ENCODE measurements at regions not wholly inside any gene's neighbourhood (a gene's known extent, or its start where the extent isn't known, plus 50 kb on each side); places are given as distances from the start of the nearest gene placed in this dataset.
A peak's percentile ranks its signal among the peaks of the same experiment; 100 is the strongest.

DNA sequence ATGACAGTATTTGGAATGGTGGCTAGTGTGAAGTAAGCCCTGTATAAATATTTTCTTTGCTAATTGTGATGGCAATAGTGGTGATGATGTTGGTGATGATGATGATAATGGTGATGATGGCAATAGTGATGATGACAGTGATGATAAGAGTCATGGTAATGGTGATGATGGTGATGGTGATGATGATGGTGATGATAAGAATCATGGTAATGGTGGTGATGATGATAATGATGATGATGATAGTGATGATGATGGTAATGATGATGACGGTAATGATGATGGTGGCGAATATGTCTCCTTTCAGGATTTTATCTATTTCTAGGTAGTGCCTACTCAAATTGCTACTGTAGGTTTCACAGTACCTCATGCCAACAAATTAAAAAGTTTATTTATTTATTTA lies 205.4 kb downstream of the GALR1 start:
- TF ChIP-seq ATF7 (IDR thresholded peaks at IDR 0.05) (0 out of 2 replicates have a peak, but pooled peaks have one; percentile 26), ATF7 (CRISPR knock-in tag; IDR thresholded peaks at IDR 0.05) (no peak), ZBTB7B (CRISPR knock-in tag; IDR thresholded peaks at IDR 0.05) (no peak), KDM1A (CRISPR knock-in tag; IDR thresholded peaks at IDR 0.05) (no peak), CREB1 (IDR thresholded peaks at IDR 0.05) (peak; percentile 96), CREB1 (CRISPR knock-in tag; IDR thresholded peaks at IDR 0.05) (no peak)
- TF ChIP-seq, protein P1, sequence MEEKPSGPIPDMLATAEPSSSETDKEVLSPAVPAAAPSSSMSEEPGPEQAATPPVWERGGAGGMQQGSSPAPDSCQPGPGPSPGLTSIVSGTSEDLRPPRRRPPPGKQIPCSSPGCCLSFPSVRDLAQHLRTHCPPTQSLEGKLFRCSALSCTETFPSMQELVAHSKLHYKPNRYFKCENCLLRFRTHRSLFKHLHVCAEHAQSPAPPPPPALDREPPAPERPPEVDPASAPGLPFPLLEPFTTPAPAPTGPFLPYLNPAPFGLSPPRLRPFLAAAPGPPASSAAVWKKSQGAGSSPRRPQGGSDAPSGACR (CRISPR knock-in tag; IDR thresholded peaks at IDR 0.05): no peak
- intact Hi-C loops (cut with micrococcal nuclease; ENCODE audit: unreplicated experiment): no loop called here
- Histone ChIP-seq H3K9ac (ENCODE audit: insufficient read depth, low read depth, low read length) (no peak overlapping the region), H3K27me3 (ENCODE audit: control insufficient read depth in 1 of 2, insufficient read depth in 2 of 2, low read length in 2 of 2) (no peaks in the 10 kb centered on the region; a peak in 1 of 5 replicates), H3K9me3 (ENCODE audit: low read length) (no peaks in the 10 kb centered on the region), H3K4me1 (ENCODE audit: insufficient read depth, low read length) (no peaks in the 10 kb centered on the region), H3K36me3 (replicated peaks in 1 of 2; ENCODE audit: control insufficient read depth in 1 of 2, insufficient read depth in 2 of 2, low read length in 2 of 2) (no peaks in the 10 kb centered on the region), H2AFZ (ENCODE audit: low read length) (no peak overlapping the region), H4K20me1 (ENCODE audit: insufficient read depth, low read length) (no peaks in the 10 kb centered on the region), H3K27ac (ENCODE audit: extremely low read length, insufficient read depth, low read length) (no peak overlapping the region), H3K4me3 (replicated peaks in 1 of 3; ENCODE audit: insufficient read depth in 1 of 3, low read depth in 2 of 3, low read length in 3 of 3) (no peak overlapping the region), H3K4me2 (ENCODE audit: low read depth, low read length) (no peak overlapping the region), H3K79me2 (ENCODE audit: insufficient read depth, low read length) (no peaks in the 10 kb centered on the region)
- ChIA-PET CTCF (ENCODE audit: low intra/inter-chr PET ratio, low total read pairs) (no interaction called here), POLR2A (no interaction called here)
- BruUV-seq (replicated peaks): no TSS peak
- FAIRE-seq: no peak
- ATAC-seq: no peak
- in situ Hi-C loops (cut with HindIII; ENCODE audit: extremely low pct_ligation_motif_present, low pct_unique_long_range_greater_than_20kb): no loop called here
- DNase-seq (ENCODE audit: low spot score): no peak
- 47% methylated on average over 2 of the region's 2 CpGs for WGBS (ENCODE audit: low lambda C conversion rate)

DNA sequence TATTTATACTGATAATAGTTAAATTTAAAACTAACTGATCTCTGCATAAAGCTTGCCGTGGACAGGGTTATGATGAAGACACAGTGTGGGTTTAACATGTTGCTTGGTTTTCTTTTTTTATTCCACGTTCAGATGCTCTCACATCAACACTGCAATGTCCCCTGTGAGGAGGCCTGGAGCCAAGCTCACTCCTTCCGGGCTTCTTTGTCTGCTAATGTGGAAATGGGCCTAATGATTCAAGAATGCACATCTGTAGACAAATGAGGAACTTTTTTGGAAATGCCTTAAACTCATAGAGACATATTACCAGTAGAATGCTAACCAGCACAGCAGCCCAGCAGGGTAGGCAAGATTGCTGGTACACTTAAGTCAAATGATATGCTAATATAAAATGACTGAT lies 208.0 kb downstream of the GALR1 start:
- ChIA-PET CTCF (ENCODE audit: low intra/inter-chr PET ratio, low total read pairs) (no interaction called here), POLR2A (no interaction called here)
- WGBS (ENCODE audit: low lambda C conversion rate): 0% methylated on average over 3 of the region's 3 CpGs
- Histone ChIP-seq H3K79me2 (ENCODE audit: insufficient read depth, low read length) (no peaks in the 10 kb centered on the region), H2AFZ (ENCODE audit: low read length) (no peak overlapping the region), H3K9ac (ENCODE audit: insufficient read depth, low read depth, low read length) (no peak overlapping the region), H3K27ac (ENCODE audit: extremely low read length, insufficient read depth, low read length) (no peak overlapping the region), H3K4me2 (ENCODE audit: low read depth, low read length) (no peak overlapping the region), H3K4me1 (ENCODE audit: insufficient read depth, low read length) (no peaks in the 10 kb centered on the region), H3K9me3 (ENCODE audit: low read length) (no peaks in the 10 kb centered on the region), H3K27me3 (ENCODE audit: control insufficient read depth in 1 of 2, insufficient read depth in 2 of 2, low read length in 2 of 2) (no peaks in the 10 kb centered on the region; a peak in 1 of 5 replicates), H3K36me3 (replicated peaks in 1 of 2; ENCODE audit: control insufficient read depth in 1 of 2, insufficient read depth in 2 of 2, low read length in 2 of 2) (no peaks in the 10 kb centered on the region), H3K4me3 (replicated peaks in 1 of 3; ENCODE audit: insufficient read depth in 1 of 3, low read depth in 2 of 3, low read length in 3 of 3) (no peak overlapping the region), H4K20me1 (ENCODE audit: insufficient read depth, low read length) (no peaks in the 10 kb centered on the region)
- no TSS peak for BruUV-seq (replicated peaks)
- intact Hi-C loops (cut with micrococcal nuclease; ENCODE audit: unreplicated experiment): no loop called here
- no peak for FAIRE-seq
- in situ Hi-C loops (cut with HindIII; ENCODE audit: extremely low pct_ligation_motif_present, low pct_unique_long_range_greater_than_20kb): no loop called here
- TF ChIP-seq ZNF101 (CRISPR knock-in tag; IDR thresholded peaks at IDR 0.05; ENCODE audit: borderline replicate concordance, low read depth) (no peak), GATAD2A (CRISPR knock-in tag; IDR thresholded peaks at IDR 0.05) (no peak), ZFAT (CRISPR knock-in tag; conservative IDR thresholded peaks at IDR 0.05) (no peak), ZNF367 (CRISPR knock-in tag; IDR thresholded peaks at IDR 0.05; ENCODE audit: borderline replicate concordance) (no peak), RBAK (CRISPR knock-in tag; IDR thresholded peaks at IDR 0.05) (no peak), ZMYM4 (CRISPR knock-in tag; IDR thresholded peaks at IDR 0.05) (no peak), U2AF2 (IDR thresholded peaks at IDR 0.05; ENCODE audit: low read depth, low read length) (no peak), ZBTB42 (CRISPR knock-in tag; IDR thresholded peaks at IDR 0.05) (no peak), ZNF224 (CRISPR knock-in tag; IDR thresholded peaks at IDR 0.05) (no peak), ZKSCAN5 (CRISPR knock-in tag; IDR thresholded peaks at IDR 0.05) (no peak), ZSCAN29 (CRISPR knock-in tag; conservative IDR thresholded peaks at IDR 0.05) (no peak), ZNF263 (CRISPR knock-in tag; IDR thresholded peaks at IDR 0.05) (no peak)
- TF ChIP-seq, protein P2, sequence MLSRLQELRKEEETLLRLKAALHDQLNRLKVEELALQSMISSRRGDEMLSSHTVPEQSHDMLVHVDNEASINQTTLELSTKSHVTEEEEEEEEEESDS (CRISPR knock-in tag; IDR thresholded peaks at IDR 0.05; ENCODE audit: borderline replicate concordance): no peak
- DNase-seq (ENCODE audit: low spot score): no peak
- ATAC-seq: no peak

All from HepG2 (cell line).